DMS153 treated with DMSO at 0.1 percent for 48 hours (cell line): ENCODE measurements at regions not wholly inside any gene's neighbourhood (a gene's known extent, or its start where the extent isn't known, plus 50 kb on each side); places are given as distances from the start of the nearest gene placed in this dataset.
"Not testable (repeated sequence)": the region's sequence is repeated elsewhere in the genome, so short reads cannot be mapped to it uniquely, and the experiment has no call there.

Source experiments
- DNase-seq: peaks from one replicate; lab custom pipeline; 2025; ENCODE audit not compliant: unreplicated experiment; lab: John Stamatoyannopoulos, UW

DNA sequence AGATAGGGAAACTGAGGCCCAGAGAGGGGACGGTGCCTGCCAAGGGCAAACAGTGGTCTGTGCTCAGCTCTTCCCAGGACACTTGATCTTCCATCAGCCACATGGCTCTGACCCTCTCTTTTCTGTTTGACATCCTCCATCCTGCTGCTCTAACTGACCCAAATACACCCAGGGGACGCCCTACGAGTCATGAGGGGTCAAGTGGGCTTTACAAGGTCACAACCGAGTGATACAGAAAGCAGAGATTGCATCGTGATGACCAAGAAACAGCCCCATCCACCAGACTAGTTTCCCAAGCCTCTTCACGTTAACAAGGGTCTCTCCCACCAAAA, 131.2 kb upstream of the UNC5B start:
- DNase-seq: no peak

DNA sequence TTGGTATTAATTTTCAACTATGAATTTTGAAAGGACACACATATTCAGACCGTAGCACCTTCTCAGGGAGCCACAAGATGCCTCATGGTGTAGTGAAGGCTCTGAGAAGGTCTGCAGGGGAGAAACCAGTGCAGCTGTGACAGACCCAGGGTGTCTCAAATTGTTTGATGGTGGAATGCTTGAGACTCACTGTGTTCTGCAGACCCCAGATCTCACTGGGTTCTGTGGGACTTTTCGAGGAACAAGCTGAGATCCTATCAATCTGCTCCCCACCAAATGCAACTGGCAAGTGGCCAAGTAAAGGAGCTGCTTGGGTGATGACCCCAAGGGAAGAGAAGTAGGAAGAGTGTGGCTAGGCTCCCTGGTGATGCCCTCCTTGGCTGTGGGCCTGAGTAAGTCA, 130.5 kb upstream of the UNC5B start:
- no peak for DNase-seq

DNA sequence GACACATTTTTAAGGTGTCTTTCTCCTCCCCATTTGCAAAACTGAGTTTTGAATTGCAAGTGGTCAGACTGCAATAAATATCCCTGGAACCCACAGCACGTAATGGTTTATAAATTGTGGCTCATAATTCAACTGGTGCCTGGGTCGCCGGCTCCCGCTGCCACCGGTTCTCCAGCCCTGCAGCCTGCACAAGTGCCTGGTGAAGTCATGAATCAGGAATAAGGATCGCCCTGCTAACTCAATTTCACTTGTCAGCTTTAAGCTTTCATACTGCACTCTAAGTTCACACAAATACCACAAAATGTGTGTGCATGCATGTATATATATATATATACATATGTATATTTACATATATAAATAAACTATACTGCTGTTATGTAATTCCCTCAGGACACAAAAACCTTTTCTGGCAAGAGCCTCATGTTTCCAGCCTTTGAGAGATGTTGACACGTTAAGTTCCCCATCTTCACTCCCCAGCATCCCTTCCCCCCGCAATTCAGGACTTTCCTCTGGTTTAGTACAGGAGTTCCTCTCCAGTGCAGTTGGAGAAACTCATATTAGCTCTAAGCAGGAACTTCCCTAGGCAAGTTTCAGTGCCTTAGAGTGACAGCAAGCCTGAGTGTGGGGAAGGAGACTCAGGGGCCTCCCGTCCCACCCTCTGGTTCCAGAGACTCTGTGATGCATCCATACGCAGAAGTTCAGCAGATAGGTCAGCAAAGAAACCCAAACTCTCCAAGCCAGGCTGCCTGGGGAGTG, 129.2 kb upstream of the UNC5B start:
- no peak for DNase-seq

DNA sequence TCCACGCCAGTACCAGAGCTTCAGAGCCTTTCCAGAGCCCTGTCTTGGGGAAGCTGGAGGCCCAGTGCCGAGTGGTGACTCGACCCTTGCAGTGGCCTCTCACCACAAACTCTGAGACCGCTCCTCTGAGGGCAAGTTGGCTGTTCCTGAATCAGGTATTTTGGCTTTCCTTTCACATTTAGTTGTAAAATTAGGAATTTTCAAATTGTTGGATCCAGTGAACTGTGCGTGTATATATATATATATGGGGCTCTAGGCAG, 128.7 kb upstream of the UNC5B start:
- no peak for DNase-seq

DNA sequence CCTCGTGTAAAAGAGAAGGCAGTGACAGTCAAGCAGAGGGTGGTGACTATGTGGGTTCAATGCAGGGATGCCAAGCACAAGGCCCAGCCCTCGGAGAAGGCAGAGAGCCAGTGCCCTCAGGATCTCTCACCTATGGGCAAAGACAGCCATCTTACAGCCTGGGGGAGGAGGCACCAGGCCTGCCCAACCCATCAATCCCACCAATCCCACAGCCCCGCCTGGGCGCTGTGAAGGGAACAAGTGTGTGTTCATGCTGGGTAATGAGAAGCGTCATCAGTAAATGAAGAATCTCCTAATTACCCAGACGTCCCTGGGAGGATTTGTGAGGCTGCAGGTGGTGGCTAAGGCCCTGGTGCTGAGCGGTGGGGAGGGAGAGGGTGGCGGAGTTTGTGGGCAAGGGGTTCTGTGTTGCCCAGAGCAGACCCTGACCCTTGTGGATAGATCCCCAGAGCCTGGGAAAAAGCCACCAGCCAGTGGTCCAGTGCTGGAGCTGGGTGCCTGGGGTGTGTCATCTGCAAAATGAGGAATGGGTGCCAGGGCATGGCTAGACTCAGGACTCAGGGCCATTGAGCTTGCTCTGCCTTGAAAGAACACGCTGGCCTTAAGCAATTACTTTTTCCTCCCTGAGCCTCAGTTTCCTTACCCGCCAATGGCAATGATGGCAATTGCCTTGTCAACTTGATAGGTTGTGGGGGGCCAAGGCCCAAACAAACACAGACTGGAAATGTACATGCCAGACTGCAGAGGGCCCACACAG, 128.1 kb upstream of the UNC5B start:
- no peak for DNase-seq

DNA sequence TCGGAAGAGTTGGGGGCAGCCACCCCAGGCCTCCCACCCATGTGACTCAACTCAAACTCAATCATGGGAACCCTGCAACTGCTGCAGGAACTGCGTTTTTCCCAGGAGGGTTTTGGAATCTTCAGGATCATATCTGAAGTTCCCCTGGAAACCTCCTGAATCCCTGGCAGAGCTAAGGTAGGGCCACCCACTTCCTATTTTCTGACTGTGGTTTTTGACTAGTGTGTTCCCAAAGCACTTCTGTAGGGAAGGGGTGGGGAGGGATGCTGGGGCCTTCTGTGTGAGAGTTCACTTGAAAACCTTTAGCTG, 127.6 kb upstream of the UNC5B start:
- DNase-seq: no peak

DNA sequence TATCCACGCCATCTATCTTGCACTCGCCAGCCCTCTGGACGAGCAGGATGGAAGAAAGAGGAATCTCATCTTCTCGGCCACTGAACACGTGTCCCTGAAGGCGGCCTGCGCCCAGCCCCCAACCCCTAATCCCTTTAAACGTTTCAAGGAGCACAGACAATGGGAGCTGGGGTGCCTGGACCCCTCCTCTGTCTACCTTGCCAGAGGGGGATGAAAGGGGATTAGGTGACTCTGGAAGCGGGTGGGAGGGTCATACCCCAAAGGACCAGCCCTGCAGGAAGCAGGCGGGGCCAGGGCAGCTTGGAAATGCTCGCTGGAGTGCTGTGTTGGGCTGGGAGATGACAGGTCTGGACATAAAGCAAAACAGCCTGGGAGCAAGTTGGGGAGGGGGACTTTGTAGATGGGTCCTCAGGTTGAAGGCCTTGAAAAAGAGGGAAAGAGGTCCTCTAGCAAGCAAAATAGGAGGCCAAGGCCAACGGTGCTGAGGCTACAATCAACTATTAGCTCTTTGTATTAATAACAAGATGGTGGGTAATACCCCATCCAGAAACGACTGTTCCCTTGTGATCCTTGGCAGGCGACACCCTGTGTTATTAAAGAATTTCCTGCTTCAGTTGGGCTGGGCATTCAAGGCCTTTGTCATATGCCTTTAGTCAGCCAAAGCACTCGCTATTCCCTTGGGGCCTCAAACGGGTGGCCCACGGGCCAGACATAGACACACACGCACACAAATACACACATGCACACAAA, 126.5 kb upstream of the UNC5B start:
- no peak for DNase-seq

DNA sequence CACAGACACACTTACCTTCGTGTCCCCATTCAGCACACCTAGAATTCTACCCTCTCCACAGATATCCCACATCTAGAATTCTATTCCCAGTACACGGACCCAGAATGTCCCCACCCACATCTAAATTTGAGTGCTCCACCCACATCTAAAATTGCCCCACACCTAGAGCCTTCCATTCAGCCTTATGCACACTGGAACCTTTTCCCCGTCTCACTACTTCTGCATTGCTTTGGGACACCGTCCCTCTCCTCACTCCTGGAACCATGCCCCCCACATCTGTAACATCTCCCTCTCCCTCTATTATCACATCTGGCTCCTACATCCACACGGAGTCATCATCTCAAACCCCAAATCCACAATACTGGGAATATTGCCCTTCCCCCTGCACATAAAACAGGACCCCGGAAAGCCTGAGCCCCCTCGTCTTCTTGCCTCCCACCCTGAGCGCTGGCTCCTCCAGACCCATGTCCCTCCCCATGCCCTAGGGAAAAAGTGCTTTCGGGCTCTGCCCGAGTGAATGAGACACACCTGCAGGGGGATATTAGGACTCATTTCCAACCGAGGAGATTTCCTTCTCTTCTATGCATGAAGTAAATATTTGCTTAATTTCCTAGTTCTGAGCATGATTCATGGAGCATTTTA, 125.8 kb upstream of the UNC5B start:
- DNase-seq: peak; percentile 10

DNA sequence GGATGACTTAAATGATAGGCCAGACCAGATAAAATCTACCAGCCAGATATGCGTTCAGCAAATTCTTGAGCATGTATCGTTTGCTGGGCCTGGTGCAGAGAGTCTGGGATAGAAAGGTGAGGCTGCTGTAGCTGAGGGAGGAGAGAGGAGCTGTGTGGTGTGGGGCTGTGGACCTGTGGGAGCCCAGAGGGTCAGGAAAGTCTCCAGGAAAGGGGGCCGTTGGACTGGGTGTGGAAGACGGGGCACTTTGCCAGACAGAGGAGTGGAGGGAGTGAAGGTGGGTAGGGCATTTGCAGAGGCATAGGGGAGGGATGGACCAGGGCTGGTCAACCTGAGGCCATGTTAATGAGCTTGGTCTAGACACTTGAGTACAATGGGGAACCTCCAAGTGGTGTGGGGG, 124.7 kb upstream of the UNC5B start:
- no peak for DNase-seq

DNA sequence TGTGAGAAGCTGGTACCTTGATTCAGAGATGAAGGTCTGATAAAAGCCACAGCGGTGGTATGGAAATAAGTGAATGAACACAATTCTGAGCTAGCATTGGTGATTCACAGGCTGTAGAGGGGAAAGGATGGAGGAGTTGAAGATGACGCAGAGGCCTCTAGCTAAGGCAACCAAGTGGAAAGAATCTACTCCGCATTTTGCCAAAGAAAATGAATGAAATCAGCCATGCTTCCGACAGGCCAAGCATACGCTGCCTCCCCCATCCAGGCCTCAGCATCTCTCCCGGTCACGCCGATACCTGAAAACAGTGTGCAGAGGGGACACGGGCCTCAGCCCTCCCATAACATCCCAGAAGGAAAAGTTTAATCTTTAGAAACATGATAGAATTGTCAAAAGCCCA, 124.3 kb upstream of the UNC5B start:
- no peak for DNase-seq

DNA sequence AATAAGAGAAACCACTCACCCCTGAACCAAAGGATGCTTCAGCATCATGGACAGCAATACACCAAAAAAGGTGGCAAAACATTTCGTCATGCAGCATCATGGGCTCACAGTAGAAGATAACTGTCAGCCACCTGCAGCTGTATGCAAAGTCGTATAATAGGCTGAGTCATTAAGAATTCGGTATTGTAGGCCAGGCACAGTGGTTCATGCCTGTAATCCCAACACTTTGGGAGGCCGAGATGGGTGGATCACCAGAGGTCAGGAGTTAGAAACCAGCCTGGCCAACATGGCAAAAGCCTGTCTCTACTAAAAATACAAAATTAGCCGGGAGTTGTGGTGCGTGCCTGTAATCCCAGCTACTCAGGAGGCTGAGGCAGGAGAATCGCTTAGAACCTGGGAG, 123.8 kb upstream of the UNC5B start:
- peak; percentile 10 for DNase-seq

DNA sequence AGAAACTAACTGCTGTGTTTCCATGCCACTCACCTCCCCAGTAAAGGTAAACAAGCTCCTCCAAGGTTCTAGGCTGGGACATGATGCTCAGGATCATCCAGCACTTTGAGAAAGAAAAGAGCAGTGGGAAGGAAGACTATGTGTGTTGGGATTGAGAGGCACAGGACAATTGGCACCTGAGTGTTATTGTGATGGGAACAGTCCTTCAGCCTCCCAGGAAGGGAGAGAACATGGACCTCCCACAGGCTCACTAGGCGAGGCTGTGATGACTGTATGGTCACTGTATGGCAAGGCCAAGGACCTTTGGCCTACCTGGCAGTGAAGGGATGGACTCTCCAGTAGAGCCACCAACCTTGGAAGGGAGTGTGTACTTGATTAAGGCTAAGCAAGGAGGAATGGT, 123.2 kb upstream of the UNC5B start:
- DNase-seq: no peak

DNA sequence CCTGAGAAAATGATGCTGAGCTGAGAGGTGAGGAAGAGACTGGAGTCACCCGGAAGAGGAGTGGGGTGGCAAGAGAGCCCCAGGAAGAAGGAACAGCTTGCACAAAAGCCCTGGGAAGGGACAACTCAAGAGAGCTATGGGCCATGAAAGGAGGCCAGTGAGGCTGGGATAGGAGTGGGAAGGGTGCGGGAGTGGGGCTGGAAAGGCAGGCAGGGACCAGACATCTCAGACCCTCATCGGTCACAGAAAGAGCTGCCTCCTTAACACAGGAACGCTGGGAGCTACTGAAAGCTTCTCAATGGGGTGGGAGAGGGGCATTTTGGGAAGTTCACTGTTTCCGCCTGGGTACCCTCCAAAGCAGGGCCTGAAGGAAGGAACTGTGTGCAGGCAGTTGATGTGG, 122.0 kb upstream of the UNC5B start:
- DNase-seq: no peak

DNA sequence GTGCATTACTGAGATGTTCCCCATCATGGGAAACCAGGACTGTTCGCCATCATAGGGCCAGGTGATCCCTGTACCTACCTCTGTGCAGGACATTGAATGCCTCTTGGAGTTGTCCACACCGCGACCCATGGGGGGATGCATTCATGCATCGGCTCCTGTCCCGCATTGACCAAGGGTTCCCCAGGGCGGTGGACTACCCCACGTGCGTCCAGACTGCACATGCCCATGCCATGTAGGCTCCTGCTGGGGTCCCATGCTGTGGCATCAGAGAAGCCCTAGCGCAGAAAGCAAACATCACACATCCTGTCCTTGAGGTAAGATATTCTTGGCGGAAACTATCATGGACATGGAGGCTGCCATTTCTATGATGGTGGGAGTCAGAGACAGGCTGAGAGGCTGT, 121.6 kb upstream of the UNC5B start:
- DNase-seq: no peak

DNA sequence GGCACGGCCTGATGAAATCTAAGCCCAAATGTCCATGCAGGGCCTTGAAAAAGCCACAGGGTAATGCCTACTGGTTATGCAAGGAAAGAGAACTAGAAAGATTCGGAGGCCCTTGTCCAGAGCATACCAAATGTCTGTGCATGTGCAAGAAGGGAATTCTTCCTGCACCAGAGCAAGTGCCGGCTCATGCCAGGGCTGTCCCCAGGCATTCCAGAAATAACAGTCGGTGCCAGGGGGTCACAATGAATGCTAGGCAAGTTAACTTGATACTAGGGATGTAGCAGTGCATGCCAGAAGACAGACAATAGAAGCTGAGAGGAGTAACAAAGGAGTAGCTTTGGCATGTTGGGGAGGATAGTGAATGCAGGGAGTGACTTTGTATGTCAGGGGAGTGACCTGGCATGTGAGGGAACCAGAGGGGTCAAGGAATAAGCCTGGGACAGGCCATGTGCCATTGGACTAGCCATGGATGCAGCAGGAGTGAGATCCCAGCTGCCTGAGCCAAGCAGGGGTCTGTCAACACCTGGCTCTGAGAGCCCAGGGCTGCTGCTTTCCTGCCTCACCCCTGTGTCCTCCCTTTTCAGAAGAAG, 119.5 kb upstream of the UNC5B start:
- DNase-seq: no peak

DNA sequence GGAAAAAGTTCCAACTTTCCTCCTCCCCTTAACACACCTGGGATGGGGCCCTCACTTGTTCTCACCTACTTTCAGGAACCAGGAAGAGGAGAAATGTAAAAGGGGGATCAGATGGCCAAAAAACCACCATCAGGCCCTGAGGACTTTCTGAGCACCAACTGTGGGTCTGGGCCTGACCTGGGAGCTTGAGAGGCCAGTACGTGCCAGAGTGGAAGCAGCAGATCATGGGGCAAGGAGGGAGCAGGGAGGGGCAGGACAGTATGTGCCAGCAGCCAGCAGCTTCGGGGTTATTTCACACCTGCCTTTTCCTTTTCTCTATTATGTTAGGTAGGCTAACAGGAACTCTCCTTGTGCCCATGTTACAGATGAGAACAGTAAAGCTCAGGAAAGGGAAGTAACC, 118.8 kb upstream of the UNC5B start:
- DNase-seq: no peak

DNA sequence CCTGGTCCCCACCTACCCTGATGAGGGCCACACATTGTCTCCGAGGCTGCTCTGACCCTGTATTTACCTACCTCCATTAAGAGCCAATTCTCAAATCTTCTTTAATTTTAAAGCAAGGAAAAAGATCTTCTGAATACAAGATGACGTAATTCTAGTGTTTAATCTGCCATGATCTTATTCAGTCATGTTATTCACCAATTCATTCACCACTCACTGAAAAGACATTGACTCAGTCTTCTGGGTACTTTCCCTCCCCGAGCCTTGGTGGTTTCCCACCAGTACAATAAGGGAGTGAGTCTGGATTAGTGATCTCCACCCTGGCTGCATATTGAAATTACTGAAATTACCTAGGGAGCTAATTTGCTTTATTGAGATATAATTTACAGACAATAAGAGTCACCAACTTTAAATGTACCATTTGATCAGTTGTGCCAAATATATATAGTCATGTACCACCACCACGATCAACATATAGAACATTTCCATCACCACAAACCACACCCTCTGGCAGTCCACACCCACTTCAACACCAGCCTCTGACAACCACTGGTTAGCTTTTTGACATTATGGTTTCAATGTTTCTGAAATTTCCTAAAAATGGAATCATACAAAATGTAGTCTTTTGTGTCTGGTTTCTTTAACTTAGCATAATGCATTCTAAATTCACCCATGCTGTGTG, 117.5 kb upstream of the UNC5B start:
- no peak for DNase-seq

DNA sequence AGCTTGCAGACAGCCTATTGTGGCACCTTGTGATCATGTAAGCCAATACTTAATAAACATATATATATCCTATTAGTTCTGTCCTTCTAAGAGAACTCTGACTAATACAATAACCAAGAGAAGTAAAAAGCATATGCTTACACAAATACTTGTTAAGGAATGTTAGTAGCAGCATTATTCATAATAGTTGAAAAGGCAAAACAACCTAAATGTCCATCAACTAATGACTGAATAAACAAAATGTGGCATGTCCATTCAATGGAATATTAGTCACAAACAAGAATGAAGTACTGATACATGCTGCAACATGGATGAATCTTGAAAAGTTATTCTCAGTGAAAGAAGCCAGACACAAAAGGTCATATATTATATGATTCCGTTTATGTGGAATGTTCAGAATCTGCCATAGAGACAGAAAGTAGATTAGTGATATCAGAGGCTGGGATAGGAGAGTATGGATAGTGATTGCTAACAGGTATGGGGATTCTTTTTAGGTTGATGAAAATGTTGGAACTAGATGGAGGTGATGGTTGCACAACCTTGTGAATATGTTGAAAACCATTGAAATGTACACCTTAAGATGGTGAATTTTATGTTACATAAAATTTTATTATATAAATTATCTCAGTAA, 112.5 kb upstream of the UNC5B start:
- no peak for DNase-seq

DNA sequence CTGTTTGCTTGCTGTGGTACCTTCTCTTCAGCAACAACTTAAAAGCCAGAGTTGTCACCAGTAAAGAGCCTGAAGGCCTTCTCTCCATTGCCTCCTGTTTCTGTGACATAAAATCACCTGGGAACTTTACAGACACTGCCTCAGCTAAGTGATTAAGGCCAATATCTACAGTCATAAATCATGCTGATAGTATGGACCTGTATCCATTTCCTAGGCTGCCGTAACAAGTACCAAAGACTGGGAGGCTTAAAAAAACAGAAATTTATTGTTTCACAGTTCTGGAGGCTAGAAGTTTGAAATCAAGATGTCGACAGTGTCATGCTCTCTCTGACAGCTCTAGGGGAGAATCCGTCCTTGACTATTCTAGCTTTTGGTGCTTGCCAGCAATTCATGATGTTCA, 108.4 kb upstream of the UNC5B start:
- no peak for DNase-seq

DNA sequence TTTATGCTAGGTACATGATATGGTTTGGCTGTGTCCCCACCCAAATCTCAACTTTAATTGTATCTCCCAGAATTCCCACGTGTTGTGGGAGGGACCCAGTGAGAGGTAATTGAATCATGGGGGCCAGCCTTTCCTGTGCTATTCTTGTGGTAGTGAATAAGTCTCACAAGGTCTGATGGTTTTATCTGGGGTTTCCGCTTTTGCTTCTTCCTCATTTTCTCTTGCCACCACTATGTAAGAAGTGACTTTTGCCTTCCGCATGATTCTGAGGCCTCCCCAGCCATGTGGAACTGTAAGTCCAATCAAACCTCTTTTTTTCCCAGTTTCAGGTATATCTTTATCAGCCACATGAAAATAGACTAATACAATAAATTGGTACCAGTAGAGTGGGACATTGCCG, 106.2 kb upstream of the UNC5B start:
- DNase-seq: not testable (repeated sequence)

DNA sequence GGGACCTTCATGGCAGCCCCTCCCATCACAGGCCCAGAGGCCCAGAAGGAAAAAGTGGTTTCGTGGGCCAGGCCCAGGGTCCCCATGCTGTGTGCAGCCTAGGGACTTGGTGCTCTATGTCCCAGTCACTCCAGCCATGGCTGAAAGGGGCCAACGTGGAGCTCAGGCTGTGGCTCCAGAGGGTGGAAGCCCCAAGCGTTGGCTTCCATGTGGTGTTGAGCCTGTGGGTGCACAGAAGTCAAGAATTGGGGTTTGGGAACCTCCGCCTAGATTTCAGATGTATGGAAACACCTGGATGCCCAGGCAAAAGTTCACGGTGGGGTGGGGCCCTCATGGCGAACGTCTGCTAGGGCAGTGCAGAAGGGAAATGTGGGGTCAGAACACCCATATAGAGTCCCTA, 105.3 kb upstream of the UNC5B start:
- not testable (repeated sequence) for DNase-seq
